Activated CD4-positive, alpha-beta T cell treated with anti-CD3 and anti-CD28 coated beads, Interleukin-2, amount 50 U/mL, for 24 hours (primary cell): ENCODE measurements at regions not wholly inside any gene's neighbourhood (a gene's known extent, or its start where the extent isn't known, plus 50 kb on each side); places are given as distances from the start of the nearest gene placed in this dataset.

Experiments
- DNase-seq, 2 donors: peaks; one replicate each; pipeline ENCODE4 v3.0.0-alpha.2; 2020; ENCODE audit warnings: low read depth in 1 of 2, low spot score in 1 of 2

GRCh38 chr6:44062771-44063560 lies 64.3 kb downstream of the MRPL14 start:
- no peak for DNase-seq

- DNase-seq, result no peak
These were observed 65.0 kb downstream of the MRPL14 start for GRCh38 chr6:44062105-44062770.

GRCh38 chr6:44061375-44062104 lies 65.7 kb downstream of the MRPL14 start:
- no peak for DNase-seq

- no peak for DNase-seq
These were observed 66.5 kb downstream of the MRPL14 start for GRCh38 chr6:44060612-44061374.

GRCh38 chr6:44059359-44060346 lies 67.6 kb downstream of the MRPL14 start:
- no peak for DNase-seq

GRCh38 chr6:44058617-44059358 lies 68.5 kb downstream of the MRPL14 start:
- no peak for DNase-seq

- no peak for DNase-seq
These were observed 69.2 kb downstream of the MRPL14 start for GRCh38 chr6:44057931-44058616.

- DNase-seq, result no peak
These were observed 69.9 kb downstream of the MRPL14 start for GRCh38 chr6:44057238-44057930.

GRCh38 chr6:44056392-44057237 lies 70.6 kb downstream of the MRPL14 start:
- no peak for DNase-seq

GRCh38 chr6:44054721-44055559 lies 72.3 kb downstream of the MRPL14 start:
- no peak for DNase-seq

- DNase-seq, result no peak
These were observed 73.3 kb downstream of the MRPL14 start for GRCh38 chr6:44053760-44054556.

- DNase-seq, result no peak
These were observed 74.0 kb downstream of the MRPL14 start for GRCh38 chr6:44053106-44053756.

GRCh38 chr6:44052419-44053023 lies 74.7 kb downstream of the MRPL14 start:
- DNase-seq, result no peak

- no peak for DNase-seq
These were observed 75.7 kb downstream of the MRPL14 start for GRCh38 chr6:44051515-44051914.
